ENCODE measurements at regions not wholly inside any gene's neighbourhood (a gene's known extent, or its start where the extent isn't known, plus 50 kb on each side); places are given as distances from the start of the nearest gene placed in this dataset.

DNA sequence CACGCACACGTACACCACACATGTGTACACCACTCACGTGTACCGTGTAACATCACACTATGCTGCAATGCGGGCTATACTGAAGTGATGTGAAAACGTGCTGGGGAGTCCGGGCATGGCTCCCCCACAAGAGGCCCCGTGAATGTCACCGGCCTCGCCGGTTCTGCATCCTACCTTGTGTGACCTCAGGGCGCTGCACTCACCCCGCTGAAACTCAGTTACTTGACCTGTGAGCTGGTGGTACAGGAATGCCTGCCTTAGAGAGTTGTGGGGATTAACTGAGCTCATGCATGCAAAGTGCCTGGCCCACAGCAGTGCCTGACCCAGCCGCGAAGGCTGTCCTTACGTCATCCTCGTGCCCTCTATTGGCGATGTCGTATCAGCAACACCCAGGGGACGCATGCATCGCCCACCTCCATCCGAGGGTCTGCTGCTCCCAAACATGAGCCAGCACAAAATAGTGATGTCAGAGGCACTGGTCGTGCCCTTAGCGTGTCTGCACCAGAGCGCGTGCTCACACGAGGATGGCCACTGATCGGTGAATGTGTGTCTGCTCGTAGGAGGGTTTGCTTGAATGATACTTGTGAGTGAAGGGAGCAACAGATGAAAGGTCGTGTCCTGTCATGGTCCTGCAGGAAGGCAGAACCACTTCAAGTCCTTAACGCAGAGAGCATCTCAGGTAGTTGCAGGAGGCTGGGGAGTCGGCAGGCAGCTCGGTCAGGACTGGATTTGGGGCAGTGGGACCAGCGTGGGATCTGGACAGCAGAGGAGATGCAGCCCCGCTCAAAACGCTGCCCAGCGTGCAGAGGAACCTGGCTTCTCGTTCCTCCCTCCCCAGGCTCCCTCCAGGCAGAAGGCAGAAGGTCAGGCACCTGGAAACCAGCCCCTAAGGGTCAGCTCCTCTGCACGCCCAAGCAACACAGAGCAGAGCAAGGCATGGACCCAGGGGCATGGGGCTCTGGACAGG is 126.2 kb upstream of the SPACA7 start:
- Histone ChIP-seq H3K9me3 (ENCODE audit: control insufficient read depth in 2 of 2, insufficient read depth in 1 of 2, low read length in 1 of 2) (no peaks in the 10 kb centered on the region), H3K27me3 (ENCODE audit: control insufficient read depth in 2 of 2, insufficient read depth in 1 of 2, low read length in 1 of 2) (no peaks in the 10 kb centered on the region), H3K36me3 (ENCODE audit: control insufficient read depth in 2 of 2, insufficient read depth in 2 of 2, low read length in 1 of 2) (no peaks in the 10 kb centered on the region), H3K27ac (ENCODE audit: low read depth in 1 of 2, low read length in 1 of 2) (no peak overlapping the region), H3K4me1 (ENCODE audit: control insufficient read depth in 2 of 2, insufficient read depth in 2 of 2, low read length in 2 of 2) (no peaks in the 10 kb centered on the region), H3K4me3 (ENCODE audit: low read length in 2 of 2) (no peak overlapping the region)
- no peak for DNase-seq (ENCODE audit: low read depth in 6 of 9, low spot score in 9 of 9)
- 89% methylated on average over 39 of the region's 39 CpGs for WGBS

- Histone ChIP-seq H3K4me1 (ENCODE audit: control insufficient read depth in 2 of 2, insufficient read depth in 2 of 2, low read length in 2 of 2) (no peaks in the 10 kb centered on the region), H3K9me3 (ENCODE audit: control insufficient read depth in 2 of 2, insufficient read depth in 1 of 2, low read length in 1 of 2) (no peaks in the 10 kb centered on the region), H3K4me3 (ENCODE audit: low read length in 2 of 2) (no peak overlapping the region), H3K27me3 (ENCODE audit: control insufficient read depth in 2 of 2, insufficient read depth in 1 of 2, low read length in 1 of 2) (no peaks in the 10 kb centered on the region), H3K36me3 (ENCODE audit: control insufficient read depth in 2 of 2, insufficient read depth in 2 of 2, low read length in 1 of 2) (no peaks in the 10 kb centered on the region), H3K27ac (ENCODE audit: low read depth in 1 of 2, low read length in 1 of 2) (no peak overlapping the region)
- WGBS: 88% methylated on average over 22 of the region's 22 CpGs
- DNase-seq (ENCODE audit: low read depth in 6 of 9, low spot score in 9 of 9): no peak
Measured at GRCh38 chr13:112250788-112251445, 125.2 kb upstream of the SPACA7 start.

GRCh38 chr13:112251930-112252585 is 124.1 kb upstream of the SPACA7 start:
- H3K9me3 ChIP-seq (ENCODE audit: control insufficient read depth in 2 of 2, insufficient read depth in 1 of 2, low read length in 1 of 2): no peaks in the 10 kb centered on the region
- H3K36me3 ChIP-seq (ENCODE audit: control insufficient read depth in 2 of 2, insufficient read depth in 2 of 2, low read length in 1 of 2): no peaks in the 10 kb centered on the region
- H3K4me3 ChIP-seq (ENCODE audit: low read length in 2 of 2): no peak overlapping the region
- H3K4me1 ChIP-seq (ENCODE audit: control insufficient read depth in 2 of 2, insufficient read depth in 2 of 2, low read length in 2 of 2): no peaks in the 10 kb centered on the region
- no peak for DNase-seq (ENCODE audit: low read depth in 6 of 9, low spot score in 9 of 9)
- H3K27me3 ChIP-seq (ENCODE audit: control insufficient read depth in 2 of 2, insufficient read depth in 1 of 2, low read length in 1 of 2): no peaks in the 10 kb centered on the region
- H3K27ac ChIP-seq (ENCODE audit: low read depth in 1 of 2, low read length in 1 of 2): no peak overlapping the region
- 90% methylated on average over 27 of the region's 27 CpGs for WGBS

DNA sequence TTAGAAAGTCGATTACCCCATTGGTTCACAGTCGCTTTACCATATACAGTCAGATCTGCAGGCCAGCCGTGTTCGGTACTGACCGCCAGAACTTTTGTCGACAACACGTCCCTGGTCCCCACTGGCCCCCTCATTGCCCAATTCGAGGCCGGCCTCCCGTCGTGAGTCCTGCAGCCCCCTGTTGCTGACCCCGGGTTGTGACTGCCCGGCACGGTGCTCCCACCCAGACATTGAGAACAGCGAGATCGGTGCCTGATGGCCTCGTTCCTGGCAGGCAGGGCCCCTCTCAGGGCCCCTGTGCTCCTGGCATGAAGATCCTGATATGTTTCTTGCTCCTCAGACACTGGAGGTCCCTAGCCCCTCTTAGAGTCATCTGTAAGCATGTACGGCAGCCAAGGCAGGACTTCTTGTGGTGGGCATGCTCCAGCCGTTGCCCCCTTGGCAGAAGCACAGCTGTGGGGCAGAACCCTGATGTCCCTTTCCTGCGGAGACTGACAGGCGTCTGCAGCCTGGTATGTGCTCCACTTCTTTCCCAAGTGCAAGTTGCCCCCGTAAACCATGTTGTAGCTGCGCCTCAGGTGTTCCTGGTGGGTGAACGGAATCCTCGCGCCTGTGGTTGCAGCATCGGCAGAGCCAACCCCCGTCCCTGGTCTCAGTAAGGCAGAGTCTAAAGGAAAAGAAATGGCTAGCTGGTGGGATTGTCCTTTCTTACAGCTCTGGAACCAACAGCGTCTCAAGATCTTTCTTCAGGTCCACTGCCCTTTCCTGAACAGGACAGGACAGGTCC is 123.2 kb upstream of the SPACA7 start:
- no peaks in the 10 kb centered on the region for H3K4me1 ChIP-seq (ENCODE audit: control insufficient read depth in 2 of 2, insufficient read depth in 2 of 2, low read length in 2 of 2)
- no peak overlapping the region for H3K4me3 ChIP-seq (ENCODE audit: low read length in 2 of 2)
- H3K9me3 ChIP-seq (ENCODE audit: control insufficient read depth in 2 of 2, insufficient read depth in 1 of 2, low read length in 1 of 2): peaks cover 0 to 1% of the 10 kb centered on the region in 2 donors
- H3K27ac ChIP-seq (ENCODE audit: low read depth in 1 of 2, low read length in 1 of 2): no peak overlapping the region
- H3K27me3 ChIP-seq (ENCODE audit: control insufficient read depth in 2 of 2, insufficient read depth in 1 of 2, low read length in 1 of 2): no peaks in the 10 kb centered on the region
- WGBS: 91% methylated on average over 29 of the region's 29 CpGs
- DNase-seq (ENCODE audit: low read depth in 6 of 9, low spot score in 9 of 9): no peak
- H3K36me3 ChIP-seq (ENCODE audit: control insufficient read depth in 2 of 2, insufficient read depth in 2 of 2, low read length in 1 of 2): no peaks in the 10 kb centered on the region

DNA sequence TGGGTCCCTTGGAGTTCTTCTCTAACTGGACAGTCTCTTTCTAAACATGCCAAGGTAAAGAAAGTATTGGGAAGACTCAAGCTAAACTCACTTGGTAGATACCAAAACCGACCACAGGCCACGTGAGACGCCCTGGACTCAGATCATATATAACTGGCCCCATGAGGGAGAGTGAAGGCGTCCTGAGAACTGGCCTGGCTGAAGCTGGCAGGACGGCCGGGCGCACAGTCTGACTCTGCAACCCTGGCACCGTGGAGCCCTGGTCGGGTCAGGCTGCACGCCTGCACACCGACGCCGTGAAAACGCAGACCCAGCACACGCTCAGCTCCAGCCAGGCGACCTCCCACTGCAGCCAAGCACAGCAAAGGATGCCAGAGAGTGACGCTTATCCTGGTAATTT is 122.5 kb upstream of the SPACA7 start:
- H3K4me3 ChIP-seq (ENCODE audit: low read length in 2 of 2): no peak overlapping the region
- no peaks in the 10 kb centered on the region for H3K4me1 ChIP-seq (ENCODE audit: control insufficient read depth in 2 of 2, insufficient read depth in 2 of 2, low read length in 2 of 2)
- H3K27ac ChIP-seq (ENCODE audit: low read depth in 1 of 2, low read length in 1 of 2): no peak overlapping the region
- no peaks in the 10 kb centered on the region for H3K36me3 ChIP-seq (ENCODE audit: control insufficient read depth in 2 of 2, insufficient read depth in 2 of 2, low read length in 1 of 2)
- WGBS: 95% methylated on average over 17 of the region's 17 CpGs
- no peak for DNase-seq (ENCODE audit: low read depth in 6 of 9, low spot score in 9 of 9)
- no peaks in the 10 kb centered on the region for H3K27me3 ChIP-seq (ENCODE audit: control insufficient read depth in 2 of 2, insufficient read depth in 1 of 2, low read length in 1 of 2)
- peaks cover 0 to 1% of the 10 kb centered on the region in 2 donors for H3K9me3 ChIP-seq (ENCODE audit: control insufficient read depth in 2 of 2, insufficient read depth in 1 of 2, low read length in 1 of 2)

- no peak for DNase-seq (ENCODE audit: low read depth in 6 of 9, low spot score in 9 of 9)
- Histone ChIP-seq H3K4me3 (ENCODE audit: low read length in 2 of 2) (no peak overlapping the region), H3K27ac (ENCODE audit: low read depth in 1 of 2, low read length in 1 of 2) (no peak overlapping the region), H3K4me1 (ENCODE audit: control insufficient read depth in 2 of 2, insufficient read depth in 2 of 2, low read length in 2 of 2) (no peaks in the 10 kb centered on the region), H3K36me3 (ENCODE audit: control insufficient read depth in 2 of 2, insufficient read depth in 2 of 2, low read length in 1 of 2) (no peaks in the 10 kb centered on the region), H3K9me3 (ENCODE audit: control insufficient read depth in 2 of 2, insufficient read depth in 1 of 2, low read length in 1 of 2) (peaks cover 0 to 1% of the 10 kb centered on the region in 2 donors), H3K27me3 (ENCODE audit: control insufficient read depth in 2 of 2, insufficient read depth in 1 of 2, low read length in 1 of 2) (no peaks in the 10 kb centered on the region)
- WGBS: 79% methylated on average over 25 of the region's 25 CpGs
Measured at GRCh38 chr13:112254061-112254818, 121.9 kb upstream of the SPACA7 start.

DNA sequence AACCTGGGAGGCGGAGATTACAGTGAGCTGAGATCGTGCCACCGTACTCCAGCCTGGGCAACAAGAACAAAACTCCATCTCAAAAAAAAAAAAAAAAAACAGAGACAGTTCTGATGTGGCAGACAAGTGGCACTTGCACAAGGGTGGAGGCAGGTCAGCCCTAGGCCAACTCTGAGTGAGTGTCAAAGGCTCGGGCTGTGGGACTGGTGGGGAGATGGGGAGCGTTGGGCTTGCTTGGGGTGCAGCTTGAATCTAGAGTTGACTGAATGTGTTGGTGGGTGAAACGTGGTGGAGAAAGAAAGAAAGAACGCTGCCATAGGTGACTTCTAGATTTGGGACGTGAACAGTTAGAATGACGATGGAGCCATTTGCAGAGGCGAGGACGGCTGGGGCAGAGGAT is 121.3 kb upstream of the SPACA7 start:
- H3K9me3 ChIP-seq (ENCODE audit: control insufficient read depth in 2 of 2, insufficient read depth in 1 of 2, low read length in 1 of 2): peaks cover 0 to 1% of the 10 kb centered on the region in 2 donors
- no peak overlapping the region for H3K4me3 ChIP-seq (ENCODE audit: low read length in 2 of 2)

DNA sequence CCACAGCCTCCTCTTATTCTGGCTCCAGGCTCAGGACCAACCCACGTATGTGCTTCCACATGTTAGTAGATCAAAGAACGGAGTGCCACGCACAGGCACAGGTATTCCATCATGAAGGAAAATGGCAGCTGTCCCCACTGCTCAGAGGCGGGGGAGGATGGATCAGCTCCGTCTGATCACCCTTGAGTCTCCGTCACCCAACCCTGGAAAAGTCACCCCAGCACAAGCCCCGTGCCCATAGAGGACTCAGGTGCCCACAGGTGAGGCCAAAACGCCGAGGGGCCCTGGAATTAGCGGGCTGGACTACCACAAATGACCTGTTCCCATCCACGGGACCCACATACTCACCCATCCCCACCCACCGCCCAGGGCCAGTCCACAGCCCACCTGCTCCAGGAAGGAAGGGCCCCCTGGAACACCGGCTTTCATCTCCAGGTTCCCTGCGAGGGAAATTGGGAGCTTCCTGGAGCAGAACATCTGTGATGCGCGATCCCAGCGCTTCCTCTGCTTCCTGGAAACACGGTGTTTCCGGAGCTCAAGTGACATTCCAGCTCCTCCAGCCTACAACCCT is 120.5 kb upstream of the SPACA7 start:
- Histone ChIP-seq H3K36me3 (ENCODE audit: control insufficient read depth in 2 of 2, insufficient read depth in 2 of 2, low read length in 1 of 2) (no peaks in the 10 kb centered on the region), H3K4me1 (ENCODE audit: control insufficient read depth in 2 of 2, insufficient read depth in 2 of 2, low read length in 2 of 2) (no peaks in the 10 kb centered on the region), H3K9me3 (ENCODE audit: control insufficient read depth in 2 of 2, insufficient read depth in 1 of 2, low read length in 1 of 2) (peaks cover 0 to 1% of the 10 kb centered on the region in 2 donors), H3K4me3 (ENCODE audit: low read length in 2 of 2) (no peak overlapping the region), H3K27ac (ENCODE audit: low read depth in 1 of 2, low read length in 1 of 2) (no peak overlapping the region), H3K27me3 (ENCODE audit: control insufficient read depth in 2 of 2, insufficient read depth in 1 of 2, low read length in 1 of 2) (no peaks in the 10 kb centered on the region)
- 82% methylated on average over 19 of the region's 19 CpGs for WGBS
- DNase-seq (ENCODE audit: low read depth in 6 of 9, low spot score in 9 of 9): no peak

More for the DNA sequence above, 121.3 kb upstream of the SPACA7 start:
- Histone ChIP-seq H3K27ac (ENCODE audit: low read depth in 1 of 2, low read length in 1 of 2) (no peak overlapping the region), H3K4me1 (ENCODE audit: control insufficient read depth in 2 of 2, insufficient read depth in 2 of 2, low read length in 2 of 2) (no peaks in the 10 kb centered on the region), H3K36me3 (ENCODE audit: control insufficient read depth in 2 of 2, insufficient read depth in 2 of 2, low read length in 1 of 2) (no peaks in the 10 kb centered on the region), H3K27me3 (ENCODE audit: control insufficient read depth in 2 of 2, insufficient read depth in 1 of 2, low read length in 1 of 2) (no peaks in the 10 kb centered on the region)
- WGBS: 97% methylated on average over 11 of the region's 11 CpGs
- no peak for DNase-seq (ENCODE audit: low read depth in 6 of 9, low spot score in 9 of 9)

Measured in thymus (tissue), 11 donors.